GM12892 (cell line): ENCODE measurements at regions not wholly inside any gene's neighbourhood (a gene's known extent, or its start where the extent isn't known, plus 50 kb on each side); places are given as distances from the start of the nearest gene placed in this dataset.

Source experiments
- DNase-seq: peaks from one replicate; pipeline ENCODE4 v3.0.0; 2011; ENCODE audit not compliant: insufficient read length
- FAIRE-seq: peaks from 2 replicates; lab custom pipeline; 2011; peaks lifted over from hg19 to GRCh38; lab: Jason Lieb, UNC
- POLR2A ChIP-seq: IDR thresholded peaks from 2 replicates; pipeline ENCODE4 v1.6.1; 2011; ENCODE audit warnings: low read depth, low read length, control low read depth
- POLR2AphosphoS5 ChIP-seq: IDR thresholded peaks from 2 replicates; pipeline ENCODE4 v1.6.1; 2011; ENCODE audit warnings: low read depth, low read length, control low read depth
- TAF1 ChIP-seq: IDR thresholded peaks from 2 replicates; pipeline ENCODE4 v1.6.1; 2011; ENCODE audit warnings: low read depth, mild to moderate bottlenecking, control low read depth, low read length, borderline replicate concordance

GRCh38 chr2:105150231-105150630 lies 91.3 kb upstream of the GPR45 start:
- DNase-seq, result no peak
- FAIRE-seq, result no peak
- TF ChIP-seq POLR2AphosphoS5, result no peak
- TF ChIP-seq POLR2A, result no peak
- TF ChIP-seq TAF1, result no peak

GRCh38 chr2:105154119-105154818 lies 87.3 kb upstream of the GPR45 start:
- DNase-seq (no peak), FAIRE-seq (no peak)
- TF ChIP-seq POLR2A (no peak), TAF1 (no peak)

DNA sequence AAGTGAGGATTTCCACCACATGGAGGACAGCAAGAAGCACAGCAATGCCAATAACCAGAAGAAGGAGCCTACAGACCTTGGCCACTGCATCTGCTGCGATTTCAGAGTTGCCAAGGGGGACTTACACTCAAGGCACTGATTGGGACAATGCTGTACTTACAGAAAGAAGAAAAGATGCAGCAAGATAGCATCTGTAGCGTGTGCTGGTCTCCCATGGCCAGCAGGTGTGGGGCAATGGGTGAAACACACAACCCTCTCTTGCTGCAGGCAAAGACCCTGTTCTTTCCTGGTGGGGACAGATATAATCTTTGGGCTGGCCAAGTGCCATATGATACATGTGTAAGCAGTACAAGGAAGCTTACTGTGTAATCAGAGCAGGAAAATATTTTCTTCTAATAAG lies 85.4 kb upstream of the GPR45 start:
- FAIRE-seq (no peak), DNase-seq (no peak)
- TF ChIP-seq POLR2AphosphoS5, result no peak
- TF ChIP-seq TAF1, result no peak
- no peak for TF ChIP-seq POLR2A

DNA sequence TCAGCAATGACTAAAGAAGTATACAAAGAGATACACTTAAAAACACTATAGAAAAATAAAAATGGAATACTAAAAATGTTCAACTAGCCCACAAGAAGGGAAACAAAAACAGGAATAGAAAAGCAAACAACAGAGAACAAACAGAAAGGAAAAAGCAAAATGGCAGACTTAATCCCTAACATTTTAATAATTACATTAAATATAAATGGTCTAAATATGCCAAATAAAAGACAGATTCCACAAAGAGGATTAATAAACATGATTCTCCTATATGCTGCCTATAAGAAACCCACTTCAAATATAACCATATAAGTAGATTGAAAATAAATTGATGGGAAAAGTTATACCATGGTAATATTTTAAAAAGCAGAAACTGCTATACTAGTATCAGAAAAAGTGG lies 83.5 kb upstream of the GPR45 start:
- FAIRE-seq, result no peak
- DNase-seq, result no peak
- TF ChIP-seq TAF1, result no peak
- no peak for TF ChIP-seq POLR2A
- no peak for TF ChIP-seq POLR2AphosphoS5

DNA sequence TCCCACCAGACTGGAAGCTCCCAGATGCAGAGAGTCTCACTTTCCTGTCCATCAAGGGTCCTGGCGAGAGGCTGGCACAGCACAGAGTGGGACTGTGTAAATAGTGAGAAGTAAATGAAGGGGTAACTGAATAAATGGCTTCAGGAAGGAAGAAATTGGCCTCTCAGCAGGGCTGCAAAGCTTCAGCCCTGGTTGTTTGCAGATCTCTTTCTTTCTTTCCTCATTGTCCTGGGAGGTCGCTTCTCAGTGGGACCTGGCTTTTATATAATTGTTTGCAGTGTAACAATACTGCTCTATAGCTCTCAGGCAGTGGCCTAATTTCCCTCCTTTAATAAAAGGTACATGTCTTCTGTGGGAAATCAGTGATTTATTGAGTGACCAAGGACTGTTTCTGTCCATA lies 74.9 kb upstream of the GPR45 start:
- TF ChIP-seq TAF1 (no peak), POLR2A (no peak), POLR2AphosphoS5 (no peak)
- DNase-seq, result no peak
- no peak for FAIRE-seq

- DNase-seq, result no peak
- FAIRE-seq, result no peak
- TF ChIP-seq POLR2A (no peak), POLR2AphosphoS5 (no peak), TAF1 (no peak)
Measured at GRCh38 chr2:105168543-105168942, 73.0 kb upstream of the GPR45 start.

DNA sequence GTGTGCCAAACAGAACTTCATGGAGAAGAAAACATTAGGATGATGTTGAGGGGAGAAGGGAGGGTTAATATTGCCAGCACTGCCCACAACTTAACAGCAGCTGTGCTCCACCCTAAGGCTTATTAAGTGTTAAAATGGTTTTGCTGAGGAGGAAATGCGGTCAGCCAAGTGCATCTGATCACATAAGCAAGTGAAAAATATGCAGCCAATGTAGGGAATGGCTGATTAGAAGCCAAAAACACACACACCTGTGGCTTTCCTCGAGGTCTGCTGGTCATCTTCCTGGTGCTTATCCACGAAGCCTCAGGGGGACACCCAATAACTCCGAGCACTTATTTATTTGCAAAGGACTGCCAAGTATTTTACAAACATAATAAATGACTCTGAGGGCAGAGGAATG lies 66.3 kb upstream of the GPR45 start:
- FAIRE-seq (no peak), DNase-seq (no peak)
- TF ChIP-seq POLR2A, result no peak
- TF ChIP-seq POLR2AphosphoS5, result no peak
- no peak for TF ChIP-seq TAF1

- no peak for DNase-seq
- no peak for TF ChIP-seq POLR2AphosphoS5
- no peak for TF ChIP-seq POLR2A
- no peak for FAIRE-seq
Measured at GRCh38 chr2:105176429-105176828, 65.1 kb upstream of the GPR45 start.

GRCh38 chr2:105177008-105177407 lies 64.5 kb upstream of the GPR45 start:
- TF ChIP-seq POLR2AphosphoS5 (no peak), POLR2A (no peak), TAF1 (no peak)
- DNase-seq (no peak), FAIRE-seq (no peak)

GRCh38 chr2:105177536-105178254 lies 63.8 kb upstream of the GPR45 start:
- TF ChIP-seq TAF1, result no peak
- DNase-seq (no peak), FAIRE-seq (no peak)

DNA sequence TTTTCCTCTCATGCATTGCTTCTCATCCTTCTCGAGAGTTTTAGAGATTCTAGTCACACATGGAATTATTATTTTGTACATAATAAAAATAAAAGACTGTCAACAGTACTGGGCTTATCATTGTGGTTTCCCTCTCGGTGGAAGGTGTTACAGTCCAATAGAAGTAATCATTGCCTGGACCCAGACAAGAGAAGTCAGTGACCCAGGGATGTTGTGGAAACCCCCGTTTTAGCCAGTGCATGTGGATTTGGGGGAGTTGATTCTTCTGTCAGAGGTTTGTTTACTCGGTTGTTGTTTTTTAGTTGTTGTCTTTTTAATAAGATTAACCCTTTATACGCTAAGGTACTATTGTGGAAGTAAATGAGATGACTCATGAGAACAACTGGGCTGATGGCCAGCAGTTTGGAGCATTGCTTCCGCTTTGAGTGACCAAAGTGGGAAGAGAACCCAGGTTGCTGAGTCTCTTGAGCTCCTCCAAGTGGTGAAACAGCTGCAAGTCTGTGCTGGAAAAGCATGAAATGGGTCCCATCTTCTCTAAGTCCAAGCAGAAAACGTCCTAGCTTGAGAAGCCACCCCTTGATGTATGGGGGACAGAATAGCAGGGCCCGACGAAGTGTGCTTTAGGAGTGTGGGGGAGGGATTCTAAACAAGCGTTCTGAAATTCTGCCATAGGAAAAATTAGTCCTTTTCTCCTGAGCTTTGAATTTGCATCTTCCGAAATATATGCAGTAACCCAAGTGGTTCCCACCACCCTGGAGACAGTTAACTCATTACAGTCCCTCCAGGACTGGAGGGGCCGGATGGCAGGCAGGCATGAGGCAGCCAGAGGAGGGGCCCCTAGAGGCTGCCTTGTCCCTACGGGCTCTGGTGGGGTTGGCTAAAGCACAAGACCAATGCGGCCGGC lies 61.8 kb upstream of the GPR45 start:
- TF ChIP-seq POLR2A (no peak), TAF1 (no peak), POLR2AphosphoS5 (no peak)
- DNase-seq (no peak), FAIRE-seq (no peak)

GRCh38 chr2:105180491-105180972 lies 61.0 kb upstream of the GPR45 start:
- DNase-seq, result no peak
- no peak for TF ChIP-seq POLR2A
- TF ChIP-seq TAF1, result no peak
- TF ChIP-seq POLR2AphosphoS5, result no peak
- FAIRE-seq, result no peak
